ENCODE measurements at regions not wholly inside any gene's neighbourhood (a gene's known extent, or its start where the extent isn't known, plus 50 kb on each side); places are given as distances from the start of the nearest gene placed in this dataset.
"Not testable (repeated sequence)": the region's sequence is repeated elsewhere in the genome, so short reads cannot be mapped to it uniquely, and the experiment has no call there.

GRCh38 chr1:221969298-221969858 lies 227.5 kb upstream of the DUSP10 start:
- TF ChIP-seq, protein P1, sequence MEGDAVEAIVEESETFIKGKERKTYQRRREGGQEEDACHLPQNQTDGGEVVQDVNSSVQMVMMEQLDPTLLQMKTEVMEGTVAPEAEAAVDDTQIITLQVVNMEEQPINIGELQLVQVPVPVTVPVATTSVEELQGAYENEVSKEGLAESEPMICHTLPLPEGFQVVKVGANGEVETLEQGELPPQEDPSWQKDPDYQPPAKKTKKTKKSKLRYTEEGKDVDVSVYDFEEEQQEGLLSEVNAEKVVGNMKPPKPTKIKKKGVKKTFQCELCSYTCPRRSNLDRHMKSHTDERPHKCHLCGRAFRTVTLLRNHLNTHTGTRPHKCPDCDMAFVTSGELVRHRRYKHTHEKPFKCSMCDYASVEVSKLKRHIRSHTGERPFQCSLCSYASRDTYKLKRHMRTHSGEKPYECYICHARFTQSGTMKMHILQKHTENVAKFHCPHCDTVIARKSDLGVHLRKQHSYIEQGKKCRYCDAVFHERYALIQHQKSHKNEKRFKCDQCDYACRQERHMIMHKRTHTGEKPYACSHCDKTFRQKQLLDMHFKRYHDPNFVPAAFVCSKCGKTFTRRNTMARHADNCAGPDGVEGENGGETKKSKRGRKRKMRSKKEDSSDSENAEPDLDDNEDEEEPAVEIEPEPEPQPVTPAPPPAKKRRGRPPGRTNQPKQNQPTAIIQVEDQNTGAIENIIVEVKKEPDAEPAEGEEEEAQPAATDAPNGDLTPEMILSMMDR (IDR thresholded peaks at IDR 0.05; ENCODE audit: low read depth, low read length): not testable (repeated sequence)
- not testable (repeated sequence) for TF ChIP-seq EZH2phosphoT487 (IDR thresholded peaks at IDR 0.05; ENCODE audit: low read depth)
